SU-DHL-6 (cell line): ENCODE measurements at regions not wholly inside any gene's neighbourhood (a gene's known extent, or its start where the extent isn't known, plus 50 kb on each side); places are given as distances from the start of the nearest gene placed in this dataset.

Experiments
- H2AFZ ChIP-seq: fragments of 200-600 bp; sonication (generic); 2 replicates; pipeline ENCODE4 v1.6.1; 2014; ENCODE audit warnings: low read depth, mild to moderate bottlenecking, moderate library complexity, mixed read lengths, antibody characterized with exemption, low read length; ENCODE audit not compliant: severe bottlenecking
- H3F3A ChIP-seq: fragments of 200-600 bp; shearing (Covaris generic); 2 replicates; pipeline ENCODE4 v1.6.0; 2016; ENCODE audit warnings: antibody characterized with exemption, mild to moderate bottlenecking; ENCODE audit not compliant: insufficient read depth
- H3K27ac ChIP-seq: fragments of 200-600 bp; sonication (generic); 2 replicates; pipeline ENCODE4 v1.5.1; 2016; ENCODE audit warnings: low read depth, mild to moderate bottlenecking, low read length, moderate library complexity, mixed read lengths
- H3K27me3 ChIP-seq: fragments of 200-600 bp; sonication (generic), shearing (Covaris generic); 2 replicates; pipeline ENCODE4 v1.6.0; 2014; ENCODE audit warnings: mild to moderate bottlenecking, low read length
- H3K36me3 ChIP-seq: fragments of 200-600 bp; sonication (generic); 2 replicates; pipeline ENCODE4 v1.6.1; 2014; ENCODE audit warnings: mild to moderate bottlenecking, low read length, mixed read lengths
- H3K4me2 ChIP-seq: fragments of 300-600, 200-600 bp; shearing (Covaris generic), sonication (generic); 2 replicates; pipeline ENCODE4 v1.6.0; 2014; ENCODE audit warnings: low read length, low read depth, mild to moderate bottlenecking; ENCODE audit not compliant: poor library complexity, severe bottlenecking
- H3K4me3 ChIP-seq: fragments of 200-600 bp; sonication (generic); 2 replicates; pipeline ENCODE4 v1.5.1; 2014; ENCODE audit warnings: antibody characterized with exemption, low read length, mild to moderate bottlenecking, mixed read lengths; ENCODE audit not compliant: insufficient read depth, poor library complexity, severe bottlenecking
- H3K79me2 ChIP-seq: fragments of 200-600 bp; sonication (generic); 2 replicates; pipeline ENCODE4 v1.6.1; 2014; ENCODE audit warnings: mild to moderate bottlenecking, low read length, moderate library complexity; ENCODE audit not compliant: insufficient read depth
- H3K9ac ChIP-seq: fragments of 200-600 bp; sonication (generic); 2 replicates; pipeline ENCODE4 v1.7.0; 2014; ENCODE audit warnings: mild to moderate bottlenecking, low read length
- H3K9me2 ChIP-seq: fragments of 200-600 bp; sonication (generic); replicated peaks from 2 replicates; pipeline ENCODE4 v1.6.1; 2014; ENCODE audit warnings: low read length; ENCODE audit not compliant: insufficient read depth
- H3K9me3 ChIP-seq: fragments of 200-600 bp; sonication (generic); 2 replicates; pipeline ENCODE4 v1.6.1; 2014; ENCODE audit warnings: low read length, mixed read lengths; ENCODE audit not compliant: insufficient read depth
- H4K20me1 ChIP-seq: fragments of 200-600 bp; sonication (generic); 2 replicates; pipeline ENCODE4 v1.6.1; 2014; ENCODE audit warnings: low read depth, mild to moderate bottlenecking, antibody characterized with exemption, low read length, moderate library complexity, mixed read lengths
- CTCF ChIP-seq: fragments of 200-600 bp; sonication (generic); IDR thresholded peaks from one replicate; pipeline ENCODE4 v1.5.1; 2017; ENCODE audit warnings: antibody characterized with exemption, mild to moderate bottlenecking, low read length, moderate library complexity; ENCODE audit not compliant: insufficient read depth, poor library complexity, severe bottlenecking
- EZH2phosphoT487 ChIP-seq: fragments of 200-600 bp; sonication (generic), shearing (Covaris generic); conservative IDR thresholded peaks from 2 replicates; pipeline ENCODE4 v1.6.1; 2018; ENCODE audit warnings: mild to moderate bottlenecking, antibody characterized with exemption, low read length, moderate library complexity, mixed read lengths

GRCh38 chr2:150561076-150561475 lies 73.6 kb upstream of the RND3 start:
- H3K9me3 ChIP-seq = no peaks in the 10 kb centered on the region
- no peaks in the 10 kb centered on the region for H3K9me2 ChIP-seq
- H4K20me1 ChIP-seq = no peaks in the 10 kb centered on the region
- H3K4me2 ChIP-seq = no peak overlapping the region
- H3K27ac ChIP-seq = no peak overlapping the region
- no peak overlapping the region for H3K9ac ChIP-seq
- no peaks in the 10 kb centered on the region for H3K79me2 ChIP-seq
- H3K27me3 ChIP-seq = no peaks in the 10 kb centered on the region
- no peaks in the 10 kb centered on the region for H3F3A ChIP-seq
- no peak for TF ChIP-seq EZH2phosphoT487
- TF ChIP-seq CTCF = no peak
- no peak overlapping the region for H2AFZ ChIP-seq
- H3K36me3 ChIP-seq = no peaks in the 10 kb centered on the region
- H3K4me3 ChIP-seq = no peak overlapping the region

- no peak overlapping the region for H3K9ac ChIP-seq
- no peaks in the 10 kb centered on the region for H3K27me3 ChIP-seq
- no peaks in the 10 kb centered on the region for H3K9me3 ChIP-seq
- no peaks in the 10 kb centered on the region for H3F3A ChIP-seq
- TF ChIP-seq EZH2phosphoT487 (no peak), CTCF (no peak)
- no peaks in the 10 kb centered on the region for H3K36me3 ChIP-seq
- H2AFZ ChIP-seq = no peak overlapping the region
- H3K9me2 ChIP-seq = no peaks in the 10 kb centered on the region
- no peaks in the 10 kb centered on the region for H4K20me1 ChIP-seq
- H3K4me3 ChIP-seq = no peak overlapping the region
- no peak overlapping the region for H3K4me2 ChIP-seq
- H3K27ac ChIP-seq = no peak overlapping the region
- no peaks in the 10 kb centered on the region for H3K79me2 ChIP-seq
Observed at GRCh38 chr2:150557020-150557600, 69.6 kb upstream of the RND3 start.

GRCh38 chr2:150555611-150556356 lies 68.3 kb upstream of the RND3 start:
- no peaks in the 10 kb centered on the region for H3K9me3 ChIP-seq
- no peak overlapping the region for H3K4me2 ChIP-seq
- TF ChIP-seq CTCF (no peak), EZH2phosphoT487 (no peak)
- H4K20me1 ChIP-seq = no peaks in the 10 kb centered on the region
- H3K27me3 ChIP-seq = no peaks in the 10 kb centered on the region
- no peak overlapping the region for H2AFZ ChIP-seq
- no peak overlapping the region for H3K9ac ChIP-seq
- H3K4me3 ChIP-seq = no peak overlapping the region
- no peaks in the 10 kb centered on the region for H3K9me2 ChIP-seq
- H3K36me3 ChIP-seq = no peaks in the 10 kb centered on the region
- H3K79me2 ChIP-seq = no peaks in the 10 kb centered on the region
- H3K27ac ChIP-seq = no peak overlapping the region
- no peaks in the 10 kb centered on the region for H3F3A ChIP-seq
